GM12891 (cell line): ENCODE measurements at regions not wholly inside any gene's neighbourhood (a gene's known extent, or its start where the extent isn't known, plus 50 kb on each side); places are given as distances from the start of the nearest gene placed in this dataset.

Experiments
- DNase-seq: peaks from one replicate; pipeline ENCODE4 v3.0.0; 2011; ENCODE audit warnings: low spot score; ENCODE audit not compliant: insufficient read length
- FAIRE-seq: peaks from 2 replicates; lab custom pipeline; 2011; peaks lifted over from hg19 to GRCh38; lab: Jason Lieb, UNC
- PAX5 ChIP-seq: IDR thresholded peaks from 2 replicates; pipeline ENCODE4 v1.6.1; 2011; ENCODE audit warnings: low read length, moderate library complexity, mild to moderate bottlenecking; ENCODE audit not compliant: insufficient read depth, severe bottlenecking
- POLR2A ChIP-seq: IDR thresholded peaks from 2 replicates; pipeline ENCODE4 v1.6.1; 2011; ENCODE audit warnings: low read depth, low read length, control low read depth
- POLR2AphosphoS5 ChIP-seq: IDR thresholded peaks from 2 replicates; pipeline ENCODE4 v1.6.1; 2011; ENCODE audit warnings: low read depth, low read length, control low read depth
- POU2F2 ChIP-seq: IDR thresholded peaks from 2 replicates; pipeline ENCODE4 v1.6.1; 2011; ENCODE audit warnings: low read depth, mild to moderate bottlenecking, control low read depth, low read length, moderate library complexity
- SPI1 ChIP-seq: IDR thresholded peaks from 2 replicates; pipeline ENCODE4 v1.6.1; 2011; ENCODE audit warnings: low read depth, low read length, control low read depth
- TAF1 ChIP-seq: IDR thresholded peaks from 2 replicates; pipeline ENCODE4 v1.6.1; 2011; ENCODE audit warnings: low read depth, low read length, control low read depth

GRCh38 chr10:44193567-44194220, 191.2 kb downstream of the CXCL12 start:
- no peak for FAIRE-seq
- no peak for DNase-seq

GRCh38 chr10:44193166-44193565, 191.7 kb downstream of the CXCL12 start:
- no peak for DNase-seq
- no peak for TF ChIP-seq PAX5
- no peak for TF ChIP-seq TAF1
- no peak for FAIRE-seq

More at GRCh38 chr10:44193567-44194220, 191.2 kb downstream of the CXCL12 start:
- TF ChIP-seq SPI1 (no peak), POU2F2 (no peak), POLR2A (no peak), TAF1 (no peak), PAX5 (no peak), POLR2AphosphoS5 (no peak)

GRCh38 chr10:44192435-44192834, 192.5 kb downstream of the CXCL12 start:
- FAIRE-seq (no peak), DNase-seq (no peak)
- TF ChIP-seq SPI1, result no peak
- no peak for TF ChIP-seq PAX5
- no peak for TF ChIP-seq POLR2AphosphoS5
- no peak for TF ChIP-seq POLR2A
- TF ChIP-seq POU2F2, result no peak
- TF ChIP-seq TAF1, result no peak

- TF ChIP-seq PAX5 (no peak), POU2F2 (no peak), POLR2A (no peak), SPI1 (no peak), TAF1 (no peak), POLR2AphosphoS5 (no peak)
- no peak for FAIRE-seq
- DNase-seq, result no peak
These were observed 194.4 kb downstream of the CXCL12 start for GRCh38 chr10:44190541-44190940.

GRCh38 chr10:44186821-44187220, 198.1 kb downstream of the CXCL12 start:
- FAIRE-seq (no peak), DNase-seq (no peak)
- no peak for TF ChIP-seq SPI1
- no peak for TF ChIP-seq POLR2A
- no peak for TF ChIP-seq POU2F2
- no peak for TF ChIP-seq PAX5

- no peak for DNase-seq
- no peak for FAIRE-seq
- TF ChIP-seq TAF1, result no peak
- TF ChIP-seq POU2F2, result no peak
- TF ChIP-seq POLR2AphosphoS5, result no peak
- TF ChIP-seq POLR2A, result no peak
- TF ChIP-seq SPI1, result no peak
- no peak for TF ChIP-seq PAX5
These were observed 198.7 kb downstream of the CXCL12 start for GRCh38 chr10:44186150-44186549.

- no peak for DNase-seq
- FAIRE-seq, result no peak
- TF ChIP-seq SPI1, result no peak
- no peak for TF ChIP-seq PAX5
- TF ChIP-seq POLR2AphosphoS5, result no peak
- TF ChIP-seq TAF1, result no peak
- TF ChIP-seq POU2F2, result no peak
- no peak for TF ChIP-seq POLR2A
These were observed 199.6 kb downstream of the CXCL12 start for GRCh38 chr10:44185315-44185666.

- TF ChIP-seq POU2F2, result no peak
- no peak for TF ChIP-seq SPI1
- no peak for TF ChIP-seq POLR2A
- no peak for TF ChIP-seq POLR2AphosphoS5
- no peak for TF ChIP-seq PAX5
- no peak for TF ChIP-seq TAF1
- FAIRE-seq (no peak), DNase-seq (no peak)
These were observed 200.1 kb downstream of the CXCL12 start for GRCh38 chr10:44184633-44185314.

- no peak for TF ChIP-seq POU2F2
- TF ChIP-seq TAF1, result no peak
- TF ChIP-seq POLR2A, result no peak
- TF ChIP-seq SPI1, result no peak
- TF ChIP-seq PAX5, result no peak
- TF ChIP-seq POLR2AphosphoS5, result no peak
- no peak for DNase-seq
These were observed 200.9 kb downstream of the CXCL12 start for GRCh38 chr10:44183667-44184632.

More at GRCh38 chr10:44183667-44184632, 200.9 kb downstream of the CXCL12 start:
- FAIRE-seq, result no peak
